IMR-90 (cell line): ENCODE measurements at regions not wholly inside any gene's neighbourhood (a gene's known extent, or its start where the extent isn't known, plus 50 kb on each side); places are given as distances from the start of the nearest gene placed in this dataset.

Experiments
- ATAC-seq: fragments of 200-7000 bp; cut with Tn5 transposase; 2 replicates; pipeline ENCODE4 v1.9.1; 2020; ENCODE audit warnings: low read depth, mild to moderate bottlenecking, moderate library complexity
- BruUV-seq: library from RNA; stranded (reverse); fragments of 400-500 nt; replicated peaks from 2 replicates; lab custom pipeline; 2021; lab: Mats Ljungman, UMichigan
- CTCF ChIA-PET: fragments of 300-600 bp; formaldehyde crosslinking; extraction: SDS; loops from one replicate; lab custom pipeline; 2021; ENCODE audit warnings: antibody characterized with exemption; lab: Yijun Ruan, JAX
- POLR2A ChIA-PET: fragments of 300-600 bp; sonication (Branson Sonifier 250); formaldehyde crosslinking; loops from one replicate; lab custom pipeline; 2022; ENCODE audit warnings: antibody characterized with exemption; ENCODE audit not compliant: unreplicated experiment; lab: Charles Lee
- DNase-seq: peaks from one replicate; pipeline ENCODE4 v3.0.0; 2013
- H2AFZ ChIP-seq: replicated peaks from 2 replicates; pipeline ENCODE3; 2013; ENCODE audit warnings: low read length, mild to moderate bottlenecking; ENCODE audit not compliant: poor library complexity
- H2AK5ac ChIP-seq: 2 replicates; pipeline ENCODE4 v1.6.1; 2013; ENCODE audit warnings: low read depth, low read length, inconsistent platforms
- H2AK9ac ChIP-seq: replicated peaks from 2 replicates; pipeline ENCODE3; 2013; ENCODE audit warnings: mild to moderate bottlenecking, low read depth, low read length, moderate library complexity; ENCODE audit not compliant: poor library complexity
- H2BK120ac ChIP-seq: 2 replicates; pipeline ENCODE4 v1.6.1; 2013; ENCODE audit warnings: low read depth, low read length, inconsistent platforms
- H2BK15ac ChIP-seq: 3 replicates; pipeline ENCODE4 v1.6.1; 2013; ENCODE audit warnings: low read depth, low read length, inconsistent platforms
- H2BK20ac ChIP-seq: 2 replicates; pipeline ENCODE4 v1.6.1; 2013; ENCODE audit warnings: low read depth, mild to moderate bottlenecking, inconsistent platforms, low read length, moderate library complexity
- H2BK5ac ChIP-seq: 2 replicates; pipeline ENCODE4 v1.6.1; 2013; ENCODE audit warnings: mild to moderate bottlenecking, low read depth, low read length, inconsistent platforms; ENCODE audit not compliant: poor library complexity, severe bottlenecking
- H3K14ac ChIP-seq: replicated peaks from 2 replicates; pipeline ENCODE4 v1.6.1; 2013; ENCODE audit warnings: low read depth, low read length, inconsistent platforms
- H3K18ac ChIP-seq: 2 replicates; pipeline ENCODE4 v1.6.1; 2013; ENCODE audit warnings: low read depth, low read length, control low read depth
- H3K23ac ChIP-seq: 2 replicates; pipeline ENCODE4 v1.6.1; 2013; ENCODE audit warnings: low read depth, low read length, inconsistent platforms
- H3K27ac ChIP-seq: 2 replicates; pipeline ENCODE4 v1.5.1; 2013; ENCODE audit warnings: mild to moderate bottlenecking, control low read depth, low read length; ENCODE audit not compliant: insufficient read depth
- H3K27me3 ChIP-seq: 2 replicates; pipeline ENCODE4 v1.6.1; 2013; ENCODE audit warnings: low read length; ENCODE audit not compliant: control insufficient read depth, insufficient read depth
- H3K36me3 ChIP-seq: 2 replicates; pipeline ENCODE4 v1.6.1; 2013; ENCODE audit warnings: low read length, mixed read lengths; ENCODE audit not compliant: control insufficient read depth, insufficient read depth
- H3K4ac ChIP-seq: 2 replicates; pipeline ENCODE4 v1.6.1; 2013; ENCODE audit warnings: low read depth, low read length, inconsistent platforms
- H3K4me1 ChIP-seq: 2 replicates; pipeline ENCODE4 v1.6.1; 2013; ENCODE audit warnings: low read length, mixed read lengths; ENCODE audit not compliant: control insufficient read depth, insufficient read depth
- H3K4me2 ChIP-seq: 2 replicates; pipeline ENCODE4 v1.6.1; 2013; ENCODE audit warnings: low read depth, mild to moderate bottlenecking, control low read depth, low read length, moderate library complexity
- H3K4me3 ChIP-seq: 2 replicates; pipeline ENCODE4 v1.5.1; 2013; ENCODE audit warnings: low read depth, mild to moderate bottlenecking, control low read depth, low read length, moderate library complexity; ENCODE audit not compliant: insufficient read depth
- H3K56ac ChIP-seq: 2 replicates; pipeline ENCODE4 v1.6.1; 2013; ENCODE audit warnings: low read length, inconsistent platforms; ENCODE audit not compliant: insufficient read depth; ENCODE audit errors: extremely low read depth
- H3K79me1 ChIP-seq, 2 experiments: 2 replicates each; pipeline ENCODE4 v1.6.1; 2013; ENCODE audit warnings: low read length in 2 of 2, inconsistent platforms in 1 of 2, low read depth in 1 of 2
- H3K9ac ChIP-seq: 2 replicates; pipeline ENCODE4 v1.6.1; 2013; ENCODE audit warnings: low read depth, low read length, control low read depth
- H3K9me1 ChIP-seq: 2 replicates; pipeline ENCODE4 v1.6.1; 2013; ENCODE audit warnings: low read length, inconsistent platforms; ENCODE audit not compliant: insufficient read depth
- H3K9me3 ChIP-seq: 2 replicates; pipeline ENCODE4 v1.6.1; 2013; ENCODE audit warnings: low read length; ENCODE audit not compliant: control insufficient read depth, insufficient read depth
- H4K20me1 ChIP-seq: 2 replicates; pipeline ENCODE4 v1.6.1; 2013; ENCODE audit warnings: low read length, inconsistent platforms; ENCODE audit not compliant: insufficient read depth
- H4K5ac ChIP-seq: 2 replicates; pipeline ENCODE4 v1.6.1; 2013; ENCODE audit warnings: mild to moderate bottlenecking, low read depth, low read length, control low read depth
- H4K8ac ChIP-seq, 2 experiments: 2 replicates each; pipeline ENCODE4 v1.6.1; 2013; ENCODE audit warnings: low read depth in 2 of 2, low read length in 2 of 2, control low read depth in 1 of 2, inconsistent platforms in 1 of 2
- H4K91ac ChIP-seq: 2 replicates; pipeline ENCODE4 v1.6.1; 2013; ENCODE audit warnings: low read depth, low read length, inconsistent platforms; ENCODE audit not compliant: insufficient read depth
- CTCF ChIP-seq: conservative IDR thresholded peaks from 2 replicates; pipeline ENCODE4 v1.5.1; 2012; ENCODE audit warnings: mild to moderate bottlenecking, low read depth, low read length, improper control_type of control experiment
- FOS ChIP-seq: fragments of 150-350 bp; IDR thresholded peaks from 2 replicates; pipeline ENCODE4 v1.6.1; 2016; ENCODE audit warnings: low read depth, low read length
- MAFK ChIP-seq: IDR thresholded peaks from 2 replicates; pipeline ENCODE4 v1.6.1; 2012; ENCODE audit warnings: low read depth, low read length, improper control_type of control experiment
- NFE2L2 ChIP-seq: fragments of 150-350 bp; IDR thresholded peaks from 2 replicates; pipeline ENCODE4 v1.6.1; 2016; ENCODE audit warnings: low read depth, mild to moderate bottlenecking, low read length
- RAD21 ChIP-seq: IDR thresholded peaks from 2 replicates; pipeline ENCODE4 v1.6.1; 2012; ENCODE audit warnings: low read length, improper control_type of control experiment
- WGBS, 2 experiments: methylation state at CpG; one replicate each; pipeline versions ENCODE4 v1.1.5 to v1.1.7; 2013; ENCODE audit warnings: missing lambda C conversion rate in 2 of 2; ENCODE audit not compliant: insufficient read length in 1 of 2; ENCODE audit errors: extremely low coverage in 2 of 2; 5-methylcytosine and 5-hydroxymethylcytosine counted together
- dilution Hi-C: fragments of 300-500 bp; cut with HindIII; formaldehyde crosslinking; loops from one replicate; pipeline ENCODE4 v1.14.3; 2018; ENCODE audit warnings: low sequenced_read_pairs; ENCODE audit not compliant: unreplicated experiment
- in situ Hi-C: fragments of 300-500 bp; cut with MboI; formaldehyde crosslinking; loops from 3 replicates; pipeline ENCODE4 v1.14.3; 2019; ENCODE audit warnings: low sequenced_read_pairs, inconsistent platforms, mixed read lengths
- intact Hi-C: fragments of 100-400 bp; cut with micrococcal nuclease; formaldehyde crosslinking; loops from 2 replicates; pipeline ENCODE4 v1.10.0; 2022

GRCh38 chr18:38415811-38416210 lies 850.2 kb upstream of the CELF4 start:
- WGBS, 2 experiments: no CpG with 5 or more reads among the region's 4 CpGs
- H2BK15ac ChIP-seq: no peak overlapping the region
- H2BK120ac ChIP-seq: no peak overlapping the region
- H4K20me1 ChIP-seq: no peaks in the 10 kb centered on the region
- H3K36me3 ChIP-seq: no peaks in the 10 kb centered on the region
- no peak overlapping the region for H4K8ac ChIP-seq
- H3K27me3 ChIP-seq: no peaks in the 10 kb centered on the region
- intact Hi-C loops: no loop called here
- in situ Hi-C loops: no loop called here
- no peak overlapping the region for H2AK9ac ChIP-seq
- H3K27ac ChIP-seq: no peak overlapping the region
- DNase-seq: no peak
- H3K4me3 ChIP-seq: no peak overlapping the region
- CTCF ChIA-PET: no interaction called here
- POLR2A ChIA-PET: no interaction called here
- H2BK20ac ChIP-seq: no peak overlapping the region
- no peak overlapping the region for H2AK5ac ChIP-seq
- no peaks in the 10 kb centered on the region for H3K9me1 ChIP-seq
- no peak overlapping the region for H3K4me2 ChIP-seq
- no peak overlapping the region for H4K5ac ChIP-seq
- no peaks in the 10 kb centered on the region for H3K4me1 ChIP-seq
- H3K23ac ChIP-seq: no peak overlapping the region
- H2BK5ac ChIP-seq: no peak overlapping the region
- TF ChIP-seq MAFK (no peak), NFE2L2 (no peak), RAD21 (no peak), FOS (no peak), CTCF (no peak)
- no peak overlapping the region for H3K18ac ChIP-seq
- H3K14ac ChIP-seq: no peak overlapping the region
- no peak for ATAC-seq
- no peak overlapping the region for H3K4ac ChIP-seq
- no TSS peak for BruUV-seq
- dilution Hi-C loops: no loop called here
- H2AFZ ChIP-seq: no peak overlapping the region
- H3K56ac ChIP-seq: no peak overlapping the region
- H3K79me1 ChIP-seq: no peaks in the 10 kb centered on the region
- H3K9me3 ChIP-seq: peaks cover 12% of the 10 kb centered on the region
- no peak overlapping the region for H3K9ac ChIP-seq
- no peak overlapping the region for H4K91ac ChIP-seq
